Skeletal muscle satellite cell (primary cell): ENCODE measurements at regions not wholly inside any gene's neighbourhood (a gene's known extent, or its start where the extent isn't known, plus 50 kb on each side); places are given as distances from the start of the nearest gene placed in this dataset.
A peak's percentile ranks its signal among the peaks of the same experiment; 100 is the strongest.

ENCODE experiments used
- H3K27me3 ChIP-seq: 2 replicates; pipeline ENCODE4 v1.7.0; 2013; ENCODE audit warnings: low read length; ENCODE audit not compliant: control insufficient read depth, insufficient read depth
- H3K36me3 ChIP-seq: 2 replicates; pipeline ENCODE4 v1.7.0; 2013; ENCODE audit warnings: mild to moderate bottlenecking, control low read depth, low read length; ENCODE audit not compliant: insufficient read depth
- H3K4me1 ChIP-seq: 2 replicates; pipeline ENCODE4 v1.7.0; 2013; ENCODE audit warnings: low read length; ENCODE audit not compliant: control insufficient read depth, insufficient read depth
- H3K4me2 ChIP-seq: 2 replicates; pipeline ENCODE4 v1.7.0; 2013; ENCODE audit warnings: mild to moderate bottlenecking, low read length
- H3K4me3 ChIP-seq: 2 replicates; pipeline ENCODE4 v1.7.0; 2013; ENCODE audit warnings: low read length
- H3K9ac ChIP-seq: 2 replicates; pipeline ENCODE4 v1.7.0; 2013; ENCODE audit warnings: mild to moderate bottlenecking, low read depth, low read length, moderate library complexity
- H3K9me3 ChIP-seq: replicated peaks from 2 replicates; pipeline ENCODE4 v1.7.0; 2013; ENCODE audit warnings: mild to moderate bottlenecking, control low read depth, low read length

GRCh38 chr15:70561885-70562284 lies 201.5 kb downstream of the UACA start:
- H3K27me3 ChIP-seq, result peaks cover 71% of the 10 kb centered on the region
- H3K36me3 ChIP-seq, result no peaks in the 10 kb centered on the region
- no peak overlapping the region for H3K9ac ChIP-seq
- no peaks in the 10 kb centered on the region for H3K9me3 ChIP-seq
- H3K4me3 ChIP-seq, result no peak overlapping the region
- no peak overlapping the region for H3K4me2 ChIP-seq
- H3K4me1 ChIP-seq, result peaks cover 7% of the 10 kb centered on the region

GRCh38 chr15:70560617-70561328 lies 202.6 kb downstream of the UACA start:
- peaks cover 76% of the 10 kb centered on the region for H3K27me3 ChIP-seq

GRCh38 chr15:70559265-70560239 lies 203.8 kb downstream of the UACA start:
- Histone ChIP-seq H3K36me3 (no peaks in the 10 kb centered on the region), H3K27me3 (peaks cover 84% of the 10 kb centered on the region), H3K4me2 (peak overlapping the region; percentile 37), H3K4me1 (peaks cover 7% of the 10 kb centered on the region), H3K4me3 (no peak overlapping the region), H3K9me3 (no peaks in the 10 kb centered on the region), H3K9ac (no peak overlapping the region)

More at GRCh38 chr15:70560617-70561328, 202.6 kb downstream of the UACA start:
- Histone ChIP-seq H3K9ac (no peak overlapping the region), H3K9me3 (no peaks in the 10 kb centered on the region), H3K4me2 (no peak overlapping the region), H3K36me3 (no peaks in the 10 kb centered on the region), H3K4me1 (peaks cover 7% of the 10 kb centered on the region), H3K4me3 (no peak overlapping the region)

- no peak overlapping the region for H3K4me3 ChIP-seq
Measured at GRCh38 chr15:70558406-70559264, 204.7 kb downstream of the UACA start.

GRCh38 chr15:70557521-70558258 lies 205.7 kb downstream of the UACA start:
- no peak overlapping the region for H3K4me2 ChIP-seq
- H3K27me3 ChIP-seq, result peaks cover 88% of the 10 kb centered on the region
- no peaks in the 10 kb centered on the region for H3K9me3 ChIP-seq
- peaks cover 7% of the 10 kb centered on the region for H3K4me1 ChIP-seq
- H3K4me3 ChIP-seq, result no peak overlapping the region
- no peaks in the 10 kb centered on the region for H3K36me3 ChIP-seq
- H3K9ac ChIP-seq, result no peak overlapping the region

More at GRCh38 chr15:70558406-70559264, 204.7 kb downstream of the UACA start:
- no peaks in the 10 kb centered on the region for H3K36me3 ChIP-seq
- no peak overlapping the region for H3K4me2 ChIP-seq
- H3K9me3 ChIP-seq, result no peaks in the 10 kb centered on the region
- peaks cover 7% of the 10 kb centered on the region for H3K4me1 ChIP-seq
- H3K9ac ChIP-seq, result no peak overlapping the region
- H3K27me3 ChIP-seq, result peaks cover 89% of the 10 kb centered on the region

GRCh38 chr15:70556779-70557178 lies 206.6 kb downstream of the UACA start:
- H3K4me3 ChIP-seq, result no peak overlapping the region
- no peak overlapping the region for H3K4me2 ChIP-seq
- no peaks in the 10 kb centered on the region for H3K9me3 ChIP-seq
- no peak overlapping the region for H3K9ac ChIP-seq
- peaks cover 91% of the 10 kb centered on the region for H3K27me3 ChIP-seq
- H3K4me1 ChIP-seq, result peaks cover 7% of the 10 kb centered on the region
- H3K36me3 ChIP-seq, result no peaks in the 10 kb centered on the region

- H3K9ac ChIP-seq, result no peak overlapping the region
- no peak overlapping the region for H3K4me2 ChIP-seq
- H3K4me1 ChIP-seq, result peaks cover 7% of the 10 kb centered on the region
- H3K27me3 ChIP-seq, result peaks cover 92% of the 10 kb centered on the region
- H3K36me3 ChIP-seq, result no peaks in the 10 kb centered on the region
- no peak overlapping the region for H3K4me3 ChIP-seq
- H3K9me3 ChIP-seq, result no peaks in the 10 kb centered on the region
Measured at GRCh38 chr15:70556151-70556741, 207.1 kb downstream of the UACA start.

- H3K4me1 ChIP-seq, result peaks cover 7% of the 10 kb centered on the region
- H3K27me3 ChIP-seq, result peaks cover 92% of the 10 kb centered on the region
Measured at GRCh38 chr15:70555713-70556112, 207.6 kb downstream of the UACA start.

GRCh38 chr15:70547846-70548487 lies 215.4 kb downstream of the UACA start:
- H3K36me3 ChIP-seq, result no peaks in the 10 kb centered on the region
- peaks cover 51% of the 10 kb centered on the region for H3K27me3 ChIP-seq
- no peak overlapping the region for H3K4me2 ChIP-seq
- no peak overlapping the region for H3K4me3 ChIP-seq
- H3K9ac ChIP-seq, result no peak overlapping the region
- H3K4me1 ChIP-seq, result no peaks in the 10 kb centered on the region
- H3K9me3 ChIP-seq, result no peaks in the 10 kb centered on the region

More at GRCh38 chr15:70555713-70556112, 207.6 kb downstream of the UACA start:
- Histone ChIP-seq H3K4me2 (no peak overlapping the region), H3K4me3 (no peak overlapping the region), H3K9me3 (no peaks in the 10 kb centered on the region), H3K36me3 (no peaks in the 10 kb centered on the region), H3K9ac (no peak overlapping the region)

- H3K27me3 ChIP-seq, result peaks cover 59% of the 10 kb centered on the region
- H3K36me3 ChIP-seq, result no peaks in the 10 kb centered on the region
- H3K9ac ChIP-seq, result no peak overlapping the region
- H3K9me3 ChIP-seq, result no peaks in the 10 kb centered on the region
- H3K4me2 ChIP-seq, result no peak overlapping the region
- no peak overlapping the region for H3K4me3 ChIP-seq
- no peaks in the 10 kb centered on the region for H3K4me1 ChIP-seq
Measured at GRCh38 chr15:70545526-70545925, 217.8 kb downstream of the UACA start.
